GM23248 (cell line): ENCODE measurements at regions not wholly inside any gene's neighbourhood (a gene's known extent, or its start where the extent isn't known, plus 50 kb on each side); places are given as distances from the start of the nearest gene placed in this dataset.

Experiments
- DNase-seq: peaks from one replicate; pipeline ENCODE4 v3.0.0-alpha.2; 2015
- H2AFZ ChIP-seq: fragments of 200-600 bp; sonication (generic); 2 replicates; pipeline ENCODE4 v1.6.1; 2016; ENCODE audit warnings: antibody characterized with exemption
- H3F3A ChIP-seq: fragments of 200-600 bp; sonication (generic); 2 replicates; pipeline ENCODE4 v1.6.1; 2016; ENCODE audit warnings: mild to moderate bottlenecking, antibody characterized with exemption, mixed run types; ENCODE audit not compliant: insufficient read depth
- H3K27ac ChIP-seq: fragments of 200-600 bp; sonication (generic); 2 replicates; pipeline ENCODE4 v1.5.1; 2016; ENCODE audit warnings: mild to moderate bottlenecking
- H3K27me3 ChIP-seq: fragments of 200-600 bp; sonication (generic); replicated peaks from 2 replicates; pipeline ENCODE4 v1.6.1; 2016; ENCODE audit warnings: mild to moderate bottlenecking; ENCODE audit not compliant: insufficient read depth
- H3K36me3 ChIP-seq: fragments of 200-600 bp; sonication (generic); 2 replicates; pipeline ENCODE4 v1.6.1; 2016; ENCODE audit warnings: low read depth, mild to moderate bottlenecking
- H3K4me1 ChIP-seq: fragments of 200-600 bp; sonication (generic); 2 replicates; pipeline ENCODE4 v1.6.1; 2016; ENCODE audit warnings: mild to moderate bottlenecking; ENCODE audit not compliant: insufficient read depth
- H3K4me2 ChIP-seq: fragments of 200-600 bp; sonication (generic); one replicate; pipeline ENCODE4 v1.6.1; 2016; ENCODE audit warnings: mild to moderate bottlenecking; ENCODE audit not compliant: unreplicated experiment
- H3K4me3 ChIP-seq: fragments of 200-600 bp; sonication (generic); 2 replicates; pipeline ENCODE4 v1.5.1; 2016; ENCODE audit warnings: mild to moderate bottlenecking
- H3K79me2 ChIP-seq: fragments of 200-600 bp; sonication (generic); 2 replicates; pipeline ENCODE4 v1.6.1; 2016; ENCODE audit warnings: mild to moderate bottlenecking; ENCODE audit not compliant: insufficient read depth
- H3K9ac ChIP-seq: fragments of 200-600 bp; sonication (generic); 2 replicates; pipeline ENCODE4 v1.6.1; 2016; ENCODE audit warnings: mild to moderate bottlenecking
- H3K9me2 ChIP-seq: fragments of 200-600 bp; sonication (generic); 2 replicates; pipeline ENCODE4 v1.6.1; 2016; ENCODE audit warnings: mixed run types, mild to moderate bottlenecking, moderate library complexity; ENCODE audit not compliant: insufficient read depth
- H3K9me3 ChIP-seq: fragments of 200-600 bp; sonication (generic); one replicate; pipeline ENCODE4 v1.6.1; 2017; ENCODE audit warnings: low read depth
- H4K20me1 ChIP-seq: fragments of 200-600 bp; sonication (generic); 2 replicates; pipeline ENCODE4 v1.6.0; 2016; ENCODE audit not compliant: insufficient read depth
- EZH2 ChIP-seq: fragments of 200-600 bp; sonication (generic); IDR thresholded peaks from 2 replicates; pipeline ENCODE4 v1.6.1; 2018; ENCODE audit warnings: antibody characterized with exemption, mild to moderate bottlenecking; ENCODE audit not compliant: insufficient read depth, poor library complexity, severe bottlenecking
- EZH2phosphoT487 ChIP-seq: fragments of 200-600 bp; sonication (generic); IDR thresholded peaks from 2 replicates; pipeline ENCODE4 v1.6.1; 2018; ENCODE audit warnings: antibody characterized with exemption, moderate library complexity, mild to moderate bottlenecking, low read depth; ENCODE audit not compliant: insufficient read depth
- WGBS, 2 experiments: methylation state at CpG; one replicate each; pipeline ENCODE4 v1.1.6; 2015 to 2017; ENCODE audit warnings: low lambda C conversion rate in 2 of 2, low coverage in 1 of 2; ENCODE audit errors: missing lambda C conversion rate in 2 of 2; 5-methylcytosine and 5-hydroxymethylcytosine counted together
- in situ Hi-C: fragments of 300-500 bp; cut with MboI; formaldehyde crosslinking; loops from 2 replicates; pipeline ENCODE4 v1.15.0; 2020

GRCh38 chr15:70538278-70538677 is 225.1 kb downstream of the UACA start:
- Histone ChIP-seq H3K27me3 (peaks cover 90% of the 10 kb centered on the region), H3K79me2 (no peaks in the 10 kb centered on the region), H3K9me2 (no peaks in the 10 kb centered on the region), H3K4me3 (no peak overlapping the region), H4K20me1 (no peaks in the 10 kb centered on the region), H3K9me3 (no peaks in the 10 kb centered on the region), H3F3A (peaks cover 6% of the 10 kb centered on the region; the same call in 1 of the 2 replicates), H3K27ac (no peak overlapping the region), H3K4me2 (no peak overlapping the region), H3K9ac (no peak overlapping the region), H3K4me1 (peaks cover 5% of the 10 kb centered on the region; the same call in 1 of the 2 replicates), H3K36me3 (no peaks in the 10 kb centered on the region), H2AFZ (no peak overlapping the region)
- TF ChIP-seq EZH2phosphoT487 (no peak), EZH2 (no peak)
- in situ Hi-C loops, result no loop called here
- DNase-seq, result no peak

- in situ Hi-C loops, result no loop called here
- H3K27me3 ChIP-seq, result peaks cover 82% of the 10 kb centered on the region
Observed at GRCh38 chr15:70535955-70536338, 227.4 kb downstream of the UACA start.

DNA sequence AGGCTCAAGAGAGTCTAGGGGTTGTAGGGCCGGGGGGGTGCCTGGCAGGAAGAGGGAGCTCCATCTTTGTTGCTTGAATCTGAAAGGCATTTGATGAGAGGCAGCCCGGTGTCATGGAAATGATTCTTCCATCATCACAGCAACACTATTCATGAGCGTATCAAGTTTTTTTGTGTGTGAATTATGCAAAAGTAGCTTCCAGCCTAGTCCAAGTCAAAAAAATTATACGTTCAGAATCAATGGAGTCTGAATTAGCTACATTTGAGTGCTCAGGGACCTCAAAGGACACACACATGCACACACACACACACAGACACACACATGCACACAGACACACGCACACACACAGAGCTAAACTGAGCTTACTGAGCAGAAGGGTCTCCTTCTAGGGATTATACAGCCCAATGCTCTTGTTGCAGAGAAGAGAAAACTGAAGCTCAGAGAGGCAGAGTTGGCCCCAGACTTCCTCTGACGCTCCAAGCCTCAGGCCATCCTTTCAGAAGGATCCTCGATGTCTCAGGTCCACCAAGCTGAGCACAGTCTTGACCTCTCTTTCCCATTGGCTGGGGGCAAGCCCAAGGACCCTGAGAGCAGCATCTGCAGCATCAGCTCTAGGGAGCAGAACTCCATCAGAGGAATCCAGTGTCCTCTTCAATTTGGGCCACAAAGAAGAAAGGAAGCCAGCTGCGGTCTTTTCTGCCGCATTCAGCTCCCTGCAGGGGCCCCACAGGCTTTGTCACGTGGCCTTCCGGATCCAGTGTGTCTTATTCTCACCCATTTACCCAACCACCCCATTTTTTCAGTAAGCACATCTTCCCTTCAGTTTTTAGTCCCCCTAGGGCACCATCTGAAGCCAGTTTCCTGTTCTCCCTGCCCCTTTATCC is 228.0 kb downstream of the UACA start:
- H3K79me2 ChIP-seq, result no peaks in the 10 kb centered on the region
- no peak for DNase-seq
- TF ChIP-seq EZH2 (no peak), EZH2phosphoT487 (no peak)
- H3K36me3 ChIP-seq, result no peaks in the 10 kb centered on the region
- no peak overlapping the region for H3K9ac ChIP-seq
- WGBS, 2 experiments, result 64 to 67% methylated on average over 11 of the region's 11 CpGs
- H3K27me3 ChIP-seq, result peaks cover 81% of the 10 kb centered on the region
- no peak overlapping the region for H2AFZ ChIP-seq
- no peaks in the 10 kb centered on the region for H3K9me3 ChIP-seq
- H3K4me3 ChIP-seq, result no peak overlapping the region
- no peak overlapping the region for H3K27ac ChIP-seq
- no peaks in the 10 kb centered on the region for H4K20me1 ChIP-seq
- in situ Hi-C loops, result no loop called here
- no peak overlapping the region for H3K4me2 ChIP-seq
- peaks cover 5% of the 10 kb centered on the region; the same call in 1 of the 2 replicates for H3K4me1 ChIP-seq
- H3F3A ChIP-seq, result peaks cover 6% of the 10 kb centered on the region; the same call in 1 of the 2 replicates
- no peaks in the 10 kb centered on the region for H3K9me2 ChIP-seq

More at GRCh38 chr15:70535955-70536338, 227.4 kb downstream of the UACA start:
- Histone ChIP-seq H3F3A (peaks cover 6% of the 10 kb centered on the region; the same call in 1 of the 2 replicates), H3K9me3 (no peaks in the 10 kb centered on the region), H3K4me1 (peaks cover 5% of the 10 kb centered on the region; the same call in 1 of the 2 replicates), H2AFZ (no peak overlapping the region), H4K20me1 (no peaks in the 10 kb centered on the region), H3K79me2 (no peaks in the 10 kb centered on the region), H3K4me3 (no peak overlapping the region), H3K4me2 (no peak overlapping the region), H3K9ac (no peak overlapping the region), H3K9me2 (no peaks in the 10 kb centered on the region), H3K36me3 (no peaks in the 10 kb centered on the region), H3K27ac (no peak overlapping the region)
- WGBS, 2 experiments, result 78 to 79% methylated on average over 4 of the region's 4 CpGs
- TF ChIP-seq EZH2phosphoT487 (no peak), EZH2 (no peak)
- DNase-seq, result no peak

- H3K27ac ChIP-seq, result no peak overlapping the region
- peaks cover 5% of the 10 kb centered on the region; the same call in 1 of the 2 replicates for H3K4me1 ChIP-seq
- H3K36me3 ChIP-seq, result no peaks in the 10 kb centered on the region
- H3F3A ChIP-seq, result peaks cover 6% of the 10 kb centered on the region; the same call in 1 of the 2 replicates
- TF ChIP-seq EZH2phosphoT487 (no peak), EZH2 (no peak)
- no peak overlapping the region for H2AFZ ChIP-seq
- no peak overlapping the region for H3K9ac ChIP-seq
- no peak overlapping the region for H3K4me2 ChIP-seq
- H3K79me2 ChIP-seq, result no peaks in the 10 kb centered on the region
- H3K27me3 ChIP-seq, result peaks cover 74% of the 10 kb centered on the region
- DNase-seq, result peak; percentile 35
- no peaks in the 10 kb centered on the region for H4K20me1 ChIP-seq
- H3K9me2 ChIP-seq, result no peaks in the 10 kb centered on the region
- H3K9me3 ChIP-seq, result no peaks in the 10 kb centered on the region
- H3K4me3 ChIP-seq, result no peak overlapping the region
- in situ Hi-C loops, result no loop called here
- 51 to 60% methylated on average over 4 of the region's 4 CpGs for WGBS, 2 experiments
Observed at GRCh38 chr15:70533931-70534742, 229.2 kb downstream of the UACA start.
